Loucy (cell line): ENCODE measurements at regions not wholly inside any gene's neighbourhood (a gene's known extent, or its start where the extent isn't known, plus 50 kb on each side); places are given as distances from the start of the nearest gene placed in this dataset.

Source experiments
- H2AFZ ChIP-seq: fragments of 200-600 bp; sonication (generic); 2 replicates; pipeline ENCODE4 v1.6.0; 2016; ENCODE audit warnings: antibody characterized with exemption, mild to moderate bottlenecking, low read length, moderate library complexity
- H3F3A ChIP-seq: fragments of 200-600 bp; 2 replicates; pipeline ENCODE4 v1.6.0; 2016; ENCODE audit warnings: antibody characterized with exemption, low read depth, mild to moderate bottlenecking
- H3K27me3 ChIP-seq: fragments of 200-600 bp; sonication (generic); 2 replicates; pipeline ENCODE4 v1.6.1; 2014; ENCODE audit warnings: low read length, mild to moderate bottlenecking; ENCODE audit not compliant: insufficient read depth, poor library complexity, severe bottlenecking
- H3K36me3 ChIP-seq: fragments of 200-600 bp; sonication (generic); 2 replicates; pipeline ENCODE4 v1.6.1; 2016; ENCODE audit warnings: low read length; ENCODE audit not compliant: insufficient read depth
- H3K4me1 ChIP-seq: fragments of 200-600 bp; sonication (generic); 2 replicates; pipeline ENCODE4 v1.5.1; 2014; ENCODE audit warnings: low read length, mild to moderate bottlenecking; ENCODE audit not compliant: insufficient read depth, poor library complexity, severe bottlenecking
- H3K4me2 ChIP-seq: fragments of 200-600 bp; sonication (generic); 2 replicates; pipeline ENCODE4 v1.6.0; 2014; ENCODE audit warnings: antibody characterized with exemption, low read length, low read depth, mild to moderate bottlenecking; ENCODE audit not compliant: poor library complexity, severe bottlenecking
- H3K4me3 ChIP-seq: fragments of 200-600 bp; sonication (generic); 2 replicates; pipeline ENCODE4 v1.5.1; 2014; ENCODE audit warnings: low read length, mild to moderate bottlenecking, mixed read lengths; ENCODE audit not compliant: poor library complexity, severe bottlenecking
- H3K79me2 ChIP-seq: fragments of 200-600 bp; sonication (generic); 2 replicates; pipeline ENCODE4 v1.6.1; 2014; ENCODE audit warnings: low read length; ENCODE audit not compliant: insufficient read depth
- H3K9ac ChIP-seq: fragments of 200-600 bp; sonication (generic); 2 replicates; pipeline ENCODE4 v1.6.0; 2014; ENCODE audit warnings: mild to moderate bottlenecking, low read depth, low read length, moderate library complexity; ENCODE audit not compliant: poor library complexity, severe bottlenecking
- H3K9me2 ChIP-seq: fragments of 200-600 bp; sonication (generic); replicated peaks from 2 replicates; pipeline ENCODE4 v1.6.1; 2016; ENCODE audit warnings: low read depth, low read length, mixed read lengths
- H3K9me3 ChIP-seq: fragments of 200-600 bp; sonication (generic); 2 replicates; pipeline ENCODE4 v1.6.1; 2014; ENCODE audit warnings: mild to moderate bottlenecking, antibody characterized with exemption, low read length, low read depth; ENCODE audit not compliant: insufficient read depth
- H4K20me1 ChIP-seq: fragments of 200-600 bp; sonication (generic); 2 replicates; pipeline ENCODE4 v1.6.0; 2014; ENCODE audit warnings: antibody characterized with exemption, low read length, mild to moderate bottlenecking; ENCODE audit not compliant: insufficient read depth, poor library complexity, severe bottlenecking
- EZH2phosphoT487 ChIP-seq: fragments of 200-600 bp; IDR thresholded peaks from 2 replicates; pipeline ENCODE4 v1.6.1; 2018; ENCODE audit warnings: antibody characterized with exemption, mild to moderate bottlenecking, moderate library complexity, borderline replicate concordance
- TF ChIP-seq, protein P1 (sequence below): fragments of 200-600 bp; sonication (generic); conservative IDR thresholded peaks from 2 replicates; pipeline ENCODE4 v1.5.1; 2014; ENCODE audit warnings: mild to moderate bottlenecking, antibody characterized with exemption, low read length

DNA sequence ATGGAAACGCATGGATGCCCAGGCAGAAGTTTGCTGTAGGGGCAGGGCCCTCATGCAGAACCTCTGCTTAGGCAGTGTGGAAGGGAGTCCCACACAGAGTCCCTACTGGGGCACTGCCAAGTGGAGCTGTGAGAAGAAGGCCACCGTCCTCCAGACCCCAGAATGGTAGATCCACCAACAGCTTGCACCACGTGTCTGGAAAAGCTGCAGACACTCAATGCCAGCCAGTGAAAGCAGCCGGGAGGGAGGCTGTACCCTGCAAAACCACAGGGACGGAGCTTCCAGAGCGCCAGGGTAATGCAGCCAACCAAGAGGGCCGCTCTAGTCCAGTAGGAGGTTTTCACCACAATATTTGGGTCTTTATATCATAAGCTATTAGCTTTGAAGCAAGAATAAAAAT, 97.1 kb upstream of the IQSEC1 start:
- Histone ChIP-seq H3K36me3 (no peaks in the 10 kb centered on the region), H3K27me3 (no peaks in the 10 kb centered on the region), H3K79me2 (no peaks in the 10 kb centered on the region), H3K4me1 (no peaks in the 10 kb centered on the region), H3F3A (no peaks in the 10 kb centered on the region), H3K9ac (no peak overlapping the region), H4K20me1 (no peaks in the 10 kb centered on the region), H3K9me2 (no peaks in the 10 kb centered on the region), H2AFZ (no peak overlapping the region), H3K9me3 (no peaks in the 10 kb centered on the region), H3K4me2 (no peak overlapping the region), H3K4me3 (no peak overlapping the region)
- TF ChIP-seq, protein P1, sequence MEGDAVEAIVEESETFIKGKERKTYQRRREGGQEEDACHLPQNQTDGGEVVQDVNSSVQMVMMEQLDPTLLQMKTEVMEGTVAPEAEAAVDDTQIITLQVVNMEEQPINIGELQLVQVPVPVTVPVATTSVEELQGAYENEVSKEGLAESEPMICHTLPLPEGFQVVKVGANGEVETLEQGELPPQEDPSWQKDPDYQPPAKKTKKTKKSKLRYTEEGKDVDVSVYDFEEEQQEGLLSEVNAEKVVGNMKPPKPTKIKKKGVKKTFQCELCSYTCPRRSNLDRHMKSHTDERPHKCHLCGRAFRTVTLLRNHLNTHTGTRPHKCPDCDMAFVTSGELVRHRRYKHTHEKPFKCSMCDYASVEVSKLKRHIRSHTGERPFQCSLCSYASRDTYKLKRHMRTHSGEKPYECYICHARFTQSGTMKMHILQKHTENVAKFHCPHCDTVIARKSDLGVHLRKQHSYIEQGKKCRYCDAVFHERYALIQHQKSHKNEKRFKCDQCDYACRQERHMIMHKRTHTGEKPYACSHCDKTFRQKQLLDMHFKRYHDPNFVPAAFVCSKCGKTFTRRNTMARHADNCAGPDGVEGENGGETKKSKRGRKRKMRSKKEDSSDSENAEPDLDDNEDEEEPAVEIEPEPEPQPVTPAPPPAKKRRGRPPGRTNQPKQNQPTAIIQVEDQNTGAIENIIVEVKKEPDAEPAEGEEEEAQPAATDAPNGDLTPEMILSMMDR, result no peak

DNA sequence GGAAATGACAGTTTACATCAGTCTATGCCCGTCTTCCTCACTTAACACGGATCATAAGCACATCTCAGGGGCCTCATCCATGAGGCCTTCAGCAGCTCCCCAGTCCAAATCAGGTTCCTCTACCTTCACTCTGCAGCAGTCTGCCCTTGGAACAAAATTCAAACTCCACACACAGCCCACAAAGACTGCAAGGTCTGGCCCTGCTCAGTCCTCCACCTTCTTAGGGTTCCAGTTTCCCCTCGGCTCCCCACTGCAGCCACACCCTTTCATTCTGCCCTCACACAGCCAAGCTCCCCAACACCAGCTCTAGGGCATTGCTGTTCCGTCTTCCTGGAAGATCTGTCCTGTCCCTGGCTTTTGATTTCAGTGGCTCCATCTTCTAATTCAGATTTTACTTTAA, 95.2 kb upstream of the IQSEC1 start:
- Histone ChIP-seq H3K36me3 (no peaks in the 10 kb centered on the region), H3F3A (no peaks in the 10 kb centered on the region), H2AFZ (no peak overlapping the region), H3K4me3 (no peak overlapping the region), H3K9ac (no peak overlapping the region), H3K79me2 (no peaks in the 10 kb centered on the region), H3K9me2 (no peaks in the 10 kb centered on the region), H4K20me1 (no peaks in the 10 kb centered on the region), H3K9me3 (no peaks in the 10 kb centered on the region), H3K4me1 (no peaks in the 10 kb centered on the region), H3K4me2 (no peak overlapping the region), H3K27me3 (no peaks in the 10 kb centered on the region)
- no peak for TF ChIP-seq EZH2phosphoT487
- TF ChIP-seq, protein P1, result no peak

DNA sequence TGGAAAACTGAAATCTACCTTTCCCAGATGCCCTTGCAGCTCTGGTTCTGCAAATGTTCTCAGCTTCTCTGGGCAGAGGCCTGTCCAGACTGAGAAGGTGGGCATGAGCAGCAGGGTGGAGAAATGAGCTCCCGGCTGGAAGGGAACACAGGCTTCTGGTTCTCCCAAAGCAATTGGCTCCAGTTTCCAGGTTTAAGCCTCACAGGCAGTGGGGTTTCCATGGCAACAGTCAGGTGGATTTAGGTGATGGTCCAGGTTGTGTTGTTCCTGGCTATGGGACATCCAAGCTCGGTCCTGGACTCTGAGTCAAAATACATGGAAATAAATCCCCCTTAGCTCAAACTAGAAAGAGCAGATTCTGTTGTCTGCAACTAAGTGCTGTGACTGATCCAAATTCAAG, 94.6 kb upstream of the IQSEC1 start:
- no peaks in the 10 kb centered on the region for H4K20me1 ChIP-seq
- TF ChIP-seq EZH2phosphoT487, result no peak
- TF ChIP-seq, protein P1, result no peak
- H3K9me3 ChIP-seq, result no peaks in the 10 kb centered on the region
- H3K27me3 ChIP-seq, result no peaks in the 10 kb centered on the region
- no peaks in the 10 kb centered on the region for H3K79me2 ChIP-seq
- H3F3A ChIP-seq, result no peaks in the 10 kb centered on the region
- peaks cover 2% of the 10 kb centered on the region for H3K4me1 ChIP-seq
- H3K9me2 ChIP-seq, result no peaks in the 10 kb centered on the region
- H3K36me3 ChIP-seq, result no peaks in the 10 kb centered on the region
- H3K4me3 ChIP-seq, result no peak overlapping the region
- H2AFZ ChIP-seq, result no peak overlapping the region
- no peak overlapping the region for H3K9ac ChIP-seq
- no peak overlapping the region for H3K4me2 ChIP-seq
